ENCODE measurements at regions not wholly inside any gene's neighbourhood (a gene's known extent, or its start where the extent isn't known, plus 50 kb on each side); places are given as distances from the start of the nearest gene placed in this dataset.

DNA sequence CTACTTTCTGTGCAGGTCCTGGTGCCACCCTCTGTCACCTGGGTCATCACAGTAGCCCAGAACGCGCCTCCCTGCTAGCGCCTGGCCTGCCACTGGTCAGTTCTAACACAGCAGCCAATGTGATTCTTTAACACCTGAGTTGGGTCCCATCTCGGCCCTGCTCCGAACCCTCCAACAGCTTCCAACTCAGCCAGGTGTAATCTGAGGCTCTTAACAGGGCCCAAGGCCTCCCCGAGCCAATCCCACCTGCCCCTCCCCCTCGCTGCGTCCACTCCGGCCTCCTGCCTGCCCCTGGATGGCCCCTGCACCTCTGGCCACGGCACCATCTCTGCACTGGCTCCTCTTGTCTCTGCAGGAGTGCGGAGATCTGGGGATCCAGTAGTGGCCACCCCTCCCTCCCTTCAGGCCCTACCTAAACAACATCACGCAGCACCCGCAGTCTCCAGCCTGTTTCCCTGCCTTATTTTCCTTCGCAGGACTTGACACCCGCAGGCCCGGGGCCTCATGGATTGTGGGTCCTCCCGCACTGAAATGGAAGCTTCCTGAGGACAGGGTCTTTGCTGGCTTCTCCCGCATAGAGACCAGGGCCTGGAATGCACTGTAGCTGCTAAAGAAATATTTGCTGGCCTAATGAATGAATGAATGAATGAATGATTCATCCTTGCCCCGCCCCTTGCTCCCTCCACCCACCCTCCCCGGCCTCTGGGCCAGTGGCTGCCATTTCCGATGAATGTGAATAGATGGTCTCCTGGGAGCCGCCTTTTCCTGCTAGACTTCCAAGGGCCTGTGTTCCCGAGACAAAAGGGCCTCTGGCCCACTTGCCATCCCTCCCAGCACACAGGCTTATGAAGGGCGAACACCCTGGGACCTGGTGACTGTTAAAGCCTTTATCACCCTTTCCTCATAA lies 174.8 kb upstream of the FOXF1 start:
- no peaks in the 10 kb centered on the region for H3K79me2 ChIP-seq (ENCODE audit: control insufficient read depth, insufficient read depth, low read length)
- no peak overlapping the region for H3K27ac ChIP-seq (ENCODE audit: insufficient read depth, low read depth, low read length)
- no peaks in the 10 kb centered on the region for H3K9me3 ChIP-seq (replicated peaks; ENCODE audit: control insufficient read depth, insufficient read depth, low read length)
- no peak overlapping the region for H3K4me3 ChIP-seq (replicated peaks in 1 of 3; ENCODE audit: insufficient read depth in 1 of 3, low read depth in 1 of 3, low read length in 3 of 3)
- peaks cover 3% of the 10 kb centered on the region for H3K4me1 ChIP-seq (ENCODE audit: control insufficient read depth, extremely low read depth, insufficient read depth, low read length)
- ChIA-PET POLR2A (no interaction called here), CTCF (interaction anchor here (1.0 to 1.5 kb wide), 2 partner anchors 83 to 182 kb away, joined by 3 read pairs; no protein-coding TSS in a partner anchor)
- peaks cover 25 to 29% of the 10 kb centered on the region in 2 experiments for H3K27me3 ChIP-seq (ENCODE audit: control insufficient read depth in 2 of 2, insufficient read depth in 2 of 2, low read length in 2 of 2)
- no peak for FAIRE-seq
- no peak overlapping the region for H3K4me2 ChIP-seq (ENCODE audit: insufficient read depth, low read length)
- no peaks in the 10 kb centered on the region for H3K9me1 ChIP-seq (replicated peaks; ENCODE audit: control insufficient read depth, extremely low read depth, insufficient read depth, low read length)
- dilution Hi-C loops (cut with MboI; ENCODE audit: extremely low pct_ligation_motif_present, low sequenced_read_pairs) (no loop called here), intact Hi-C loops (cut with micrococcal nuclease) (no loop called here)
- H2AFZ ChIP-seq (ENCODE audit: low read depth, low read length) = no peak overlapping the region
- H4K20me1 ChIP-seq (replicated peaks; ENCODE audit: control insufficient read depth, extremely low read depth, insufficient read depth, low read length) = no peaks in the 10 kb centered on the region
- H3K36me3 ChIP-seq (ENCODE audit: control insufficient read depth in 2 of 2, extremely low read depth in 1 of 2, insufficient read depth in 2 of 2, low read length in 2 of 2) = no peaks in the 10 kb centered on the region
- TF ChIP-seq, protein P1, sequence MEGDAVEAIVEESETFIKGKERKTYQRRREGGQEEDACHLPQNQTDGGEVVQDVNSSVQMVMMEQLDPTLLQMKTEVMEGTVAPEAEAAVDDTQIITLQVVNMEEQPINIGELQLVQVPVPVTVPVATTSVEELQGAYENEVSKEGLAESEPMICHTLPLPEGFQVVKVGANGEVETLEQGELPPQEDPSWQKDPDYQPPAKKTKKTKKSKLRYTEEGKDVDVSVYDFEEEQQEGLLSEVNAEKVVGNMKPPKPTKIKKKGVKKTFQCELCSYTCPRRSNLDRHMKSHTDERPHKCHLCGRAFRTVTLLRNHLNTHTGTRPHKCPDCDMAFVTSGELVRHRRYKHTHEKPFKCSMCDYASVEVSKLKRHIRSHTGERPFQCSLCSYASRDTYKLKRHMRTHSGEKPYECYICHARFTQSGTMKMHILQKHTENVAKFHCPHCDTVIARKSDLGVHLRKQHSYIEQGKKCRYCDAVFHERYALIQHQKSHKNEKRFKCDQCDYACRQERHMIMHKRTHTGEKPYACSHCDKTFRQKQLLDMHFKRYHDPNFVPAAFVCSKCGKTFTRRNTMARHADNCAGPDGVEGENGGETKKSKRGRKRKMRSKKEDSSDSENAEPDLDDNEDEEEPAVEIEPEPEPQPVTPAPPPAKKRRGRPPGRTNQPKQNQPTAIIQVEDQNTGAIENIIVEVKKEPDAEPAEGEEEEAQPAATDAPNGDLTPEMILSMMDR (IDR thresholded peaks at IDR 0.05; ENCODE audit: extremely low read depth in 1 of 2, insufficient read depth in 1 of 2, low read depth in 1 of 2, low read length in 2 of 2) = no peak
- TF ChIP-seq MYC (IDR thresholded peaks at IDR 0.05; ENCODE audit: low read depth, low read length) (no peak), GATA2 (IDR thresholded peaks at IDR 0.05; ENCODE audit: insufficient read depth, insufficient read length, low read depth, low read length) (no peak), EZH2 (IDR thresholded peaks at IDR 0.05; ENCODE audit: borderline replicate concordance, low read depth, low read length, severe bottlenecking) (no peak), FOS (IDR thresholded peaks at IDR 0.05; ENCODE audit: borderline replicate concordance, insufficient read depth, low read length) (no peak), POLR2AphosphoS5 (IDR thresholded peaks at IDR 0.05; ENCODE audit: insufficient read depth, low read depth, low read length) (no peak), POLR2A (IDR thresholded peaks at IDR 0.05; ENCODE audit: low read depth, low read length) (no peak), JUN (IDR thresholded peaks at IDR 0.05; ENCODE audit: borderline replicate concordance, insufficient read depth, insufficient read length, low read depth) (no peak)
- TF ChIP-seq, protein P2, sequence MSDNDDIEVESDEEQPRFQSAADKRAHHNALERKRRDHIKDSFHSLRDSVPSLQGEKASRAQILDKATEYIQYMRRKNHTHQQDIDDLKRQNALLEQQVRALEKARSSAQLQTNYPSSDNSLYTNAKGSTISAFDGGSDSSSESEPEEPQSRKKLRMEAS (IDR thresholded peaks at IDR 0.05; ENCODE audit: insufficient read depth, insufficient read length) = no peak
- no peak for DNase-seq (ENCODE audit: low read depth, low spot score)
- no TSS peak for BruUV-seq (replicated peaks)
- no peak overlapping the region for H3K9ac ChIP-seq (replicated peaks; ENCODE audit: extremely low read depth, insufficient read depth, low read length)

Data from endothelial cell of umbilical vein (primary cell).